ENCODE measurements at regions not wholly inside any gene's neighbourhood (a gene's known extent, or its start where the extent isn't known, plus 50 kb on each side); places are given as distances from the start of the nearest gene placed in this dataset.

DNA sequence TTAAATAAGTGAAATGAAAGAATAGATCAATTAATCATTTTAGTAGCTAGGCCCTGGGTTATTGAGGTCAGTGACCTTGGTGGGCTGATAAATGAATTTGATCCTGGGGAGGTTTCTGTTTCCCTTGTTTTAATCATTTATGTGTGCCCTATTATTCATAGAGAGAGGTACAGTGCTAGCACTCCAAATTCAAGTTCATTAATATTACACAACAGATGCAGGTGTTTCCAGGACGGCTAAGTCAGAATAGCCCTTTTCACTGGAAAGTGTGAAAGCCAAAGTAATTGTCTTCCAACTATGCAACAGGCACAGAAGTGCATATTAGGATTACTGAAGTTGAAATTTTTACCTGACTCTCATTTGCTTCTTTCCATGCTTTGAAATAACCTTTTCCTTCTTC lies 61.7 kb upstream of the SGK1 start:
- no peak for DNase-seq

DNA sequence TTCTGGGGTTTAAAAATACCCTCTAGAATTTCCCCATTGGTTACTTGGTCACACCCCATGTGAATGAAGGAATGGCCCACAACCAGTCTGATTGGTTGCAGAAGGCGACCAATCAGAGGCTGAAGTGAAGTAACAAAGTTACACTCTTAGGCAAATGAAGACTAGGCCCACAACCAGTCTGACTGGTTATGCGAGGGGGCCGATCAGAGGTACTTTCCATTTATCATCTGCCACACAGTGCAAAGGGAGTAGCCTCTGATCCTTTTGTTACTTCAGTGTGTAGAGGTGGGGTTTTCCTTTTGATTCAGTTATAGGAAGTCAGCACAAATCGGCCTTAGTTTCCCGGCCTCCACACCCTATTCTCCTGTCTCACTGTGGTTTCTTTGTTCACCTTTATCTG lies 61.2 kb upstream of the SGK1 start:
- peak; percentile 72 for DNase-seq

DNA sequence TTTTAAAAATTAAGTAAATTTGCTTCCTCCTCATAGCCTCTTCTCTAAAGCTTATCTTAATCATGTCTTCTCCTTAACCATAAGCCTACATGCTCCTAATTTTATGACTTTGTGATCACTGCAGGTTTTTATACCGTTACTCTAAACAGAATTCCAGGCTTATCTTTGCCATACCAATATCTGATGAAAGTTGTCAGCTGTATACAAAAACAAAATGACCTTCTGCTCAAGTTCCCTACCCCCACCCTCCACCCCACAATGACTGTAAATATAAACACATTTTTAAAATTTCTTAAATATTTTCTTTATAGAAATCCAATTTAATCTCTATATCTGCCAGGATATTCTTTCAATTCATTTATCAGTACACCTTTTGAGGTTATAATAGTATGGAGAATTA lies 60.5 kb upstream of the SGK1 start:
- DNase-seq, result no peak

DNA sequence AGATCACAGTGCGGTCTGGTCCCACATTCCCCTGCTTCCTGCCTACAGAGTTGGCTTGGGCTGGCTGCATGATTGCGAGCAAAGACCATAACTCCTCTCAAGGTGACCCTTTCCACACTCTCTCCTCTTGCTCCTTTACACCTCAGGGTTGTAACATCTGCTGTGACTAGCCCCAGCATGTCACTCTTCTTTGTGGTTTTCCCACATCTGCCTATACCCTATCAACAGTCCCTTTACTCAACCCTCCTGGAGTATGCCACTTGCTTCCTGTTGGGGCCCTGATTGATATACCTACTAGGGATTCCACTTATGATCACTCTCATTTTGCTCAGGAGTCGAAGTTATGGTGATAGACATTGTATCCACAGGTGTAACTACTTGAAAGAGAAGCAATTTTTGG lies 58.9 kb upstream of the SGK1 start:
- no peak for DNase-seq

DNA sequence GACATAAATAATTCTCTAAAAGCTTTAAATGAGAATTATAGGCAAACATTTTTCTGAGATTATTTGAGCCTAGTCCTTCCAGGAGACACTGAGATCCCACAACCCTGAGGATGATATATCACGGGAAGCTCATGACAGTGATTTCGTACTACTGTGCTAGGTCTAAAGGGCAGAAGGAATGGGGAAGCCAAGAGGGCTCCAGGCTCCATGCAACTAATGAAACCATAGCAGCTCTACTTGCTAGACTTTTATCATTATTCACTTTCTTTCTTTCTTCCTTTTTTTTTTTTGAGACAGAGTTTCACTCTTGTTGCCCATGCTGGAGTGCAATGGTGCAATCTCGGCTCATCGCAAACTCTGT lies 57.3 kb upstream of the SGK1 start:
- DNase-seq, result no peak

DNA sequence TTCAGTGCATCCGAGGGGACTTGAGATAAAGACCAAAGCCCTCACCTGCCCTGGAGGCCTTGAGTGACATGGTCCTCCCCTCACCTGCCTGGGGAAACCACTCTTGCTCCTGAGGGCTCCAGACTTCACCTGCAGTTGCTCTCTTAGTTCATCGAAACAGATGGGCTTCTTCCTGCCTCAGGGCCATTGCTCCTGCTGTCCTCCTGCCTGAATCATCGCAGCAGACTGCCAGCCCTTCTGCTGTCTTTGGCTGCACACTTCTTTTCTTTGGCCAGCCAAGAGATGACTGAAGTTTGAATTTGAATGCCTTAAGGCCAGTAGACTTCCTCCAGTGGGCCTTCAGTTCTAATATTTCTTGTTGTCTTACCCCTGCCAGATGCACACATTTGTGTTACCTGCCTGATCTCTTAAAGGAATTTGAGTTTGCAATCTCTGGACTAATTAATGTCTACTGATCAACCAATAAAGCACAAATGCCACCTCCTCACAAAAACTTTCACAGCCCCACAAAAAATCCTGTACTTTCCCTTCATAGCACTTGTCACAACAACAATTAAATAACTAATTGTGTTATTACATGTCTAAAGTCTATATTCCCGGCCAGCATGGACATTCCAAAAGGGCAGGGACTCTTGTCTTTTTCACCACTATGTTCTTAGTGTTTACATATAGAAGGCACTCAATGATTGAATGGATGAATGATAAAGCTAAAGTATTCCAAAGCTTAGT lies 56.7 kb upstream of the SGK1 start:
- DNase-seq, result no peak

DNA sequence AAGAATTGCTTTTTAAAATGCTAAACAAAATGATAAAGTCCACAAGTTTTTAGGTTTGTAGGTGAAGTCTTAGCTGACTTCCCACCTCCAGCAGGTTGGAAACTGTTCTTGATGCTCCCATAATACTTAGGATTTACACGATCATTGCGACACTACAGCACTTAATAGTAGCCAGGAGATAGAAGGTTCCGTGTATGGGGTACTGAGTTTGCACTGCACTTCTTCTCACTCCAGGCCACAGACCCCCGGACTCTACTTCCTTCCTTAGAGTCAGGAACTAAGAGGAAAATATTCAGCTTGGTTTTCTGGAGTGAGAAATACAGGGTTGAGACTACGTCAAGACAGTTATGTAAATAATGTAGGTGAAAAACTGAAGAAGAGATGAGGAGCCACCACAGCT lies 56.1 kb upstream of the SGK1 start:
- no peak for DNase-seq

DNA sequence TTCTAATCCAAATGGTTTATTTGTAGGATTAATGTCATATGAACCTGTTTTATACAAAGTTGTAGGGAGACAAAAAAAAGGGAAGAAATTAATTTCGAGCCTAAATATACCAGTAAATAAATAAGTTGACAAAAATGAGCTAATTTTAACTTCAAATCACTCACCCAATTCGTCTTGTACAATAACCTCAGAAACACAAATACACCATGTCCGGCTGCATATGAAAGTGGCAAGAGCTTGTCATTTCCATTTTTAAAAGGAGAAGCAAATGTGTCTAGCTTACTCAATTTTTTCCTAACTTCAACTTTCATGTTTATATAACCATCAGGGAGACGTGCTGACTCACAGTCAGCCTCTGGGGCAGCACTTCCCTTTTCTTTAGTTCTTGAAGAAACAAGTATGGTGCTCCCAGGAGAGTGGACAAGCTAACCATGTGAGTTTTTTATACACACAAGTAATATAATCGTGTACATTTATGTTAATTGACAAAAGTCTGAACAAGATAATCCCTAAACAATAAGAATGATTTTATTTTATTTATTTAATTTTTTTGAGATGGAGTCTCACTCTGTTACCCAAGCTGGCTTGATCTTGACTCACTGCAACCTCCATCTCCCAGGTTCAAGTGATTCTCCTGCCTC lies 55.5 kb upstream of the SGK1 start:
- DNase-seq, result peak; percentile 77

DNA sequence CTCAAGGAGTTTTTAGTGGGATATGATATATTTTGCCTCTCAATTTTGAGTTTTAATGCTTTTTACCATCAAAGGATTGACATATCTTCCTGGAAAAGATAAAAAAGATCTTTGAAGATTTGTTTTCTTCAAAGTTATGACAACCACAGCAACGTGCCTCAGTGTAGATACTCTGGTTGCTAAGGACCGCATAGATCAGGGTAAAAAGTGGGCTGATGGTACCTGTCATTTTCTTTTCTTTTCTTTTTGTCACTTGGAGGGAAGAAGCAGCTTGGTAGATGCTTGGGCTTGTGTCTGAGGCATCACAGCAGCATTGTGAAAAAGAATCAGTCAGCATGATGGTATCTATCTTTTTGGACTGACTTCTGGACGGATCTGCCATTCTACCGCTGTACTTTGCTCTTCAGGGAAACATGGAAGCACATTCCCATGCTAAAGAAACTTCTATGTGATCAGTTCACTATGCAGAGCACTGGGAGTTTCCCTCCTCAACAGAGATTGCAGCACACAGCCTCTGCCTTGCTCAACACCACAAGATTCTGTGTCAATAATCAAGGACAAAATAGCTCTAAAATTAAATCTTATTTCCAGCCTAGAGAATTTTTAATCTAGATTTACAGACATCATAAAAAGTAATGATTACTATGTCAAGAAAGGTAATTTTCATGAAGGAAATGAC lies 54.8 kb upstream of the SGK1 start:
- DNase-seq, result no peak

DNA sequence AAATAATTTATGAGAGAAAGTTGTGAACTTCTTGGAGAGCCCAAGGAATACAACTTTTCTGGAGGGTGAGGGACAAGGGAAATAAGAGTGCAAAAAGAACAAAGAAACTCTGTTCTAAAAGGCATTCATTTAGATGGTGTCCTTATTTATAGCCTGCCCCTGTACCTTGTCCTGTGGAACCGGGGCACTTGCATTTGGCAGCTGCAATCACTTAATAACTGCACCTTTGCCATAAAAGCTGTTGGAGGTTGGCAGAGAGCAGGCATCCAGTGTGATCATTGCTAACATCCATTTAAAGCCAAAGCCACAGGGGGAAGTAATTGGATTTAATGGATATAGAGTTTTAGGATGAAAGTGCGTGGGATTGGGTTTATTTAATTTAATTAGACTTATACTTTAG lies 50.8 kb upstream of the SGK1 start:
- DNase-seq, result no peak
